ENCODE measurements at regions not wholly inside any gene's neighbourhood (a gene's known extent, or its start where the extent isn't known, plus 50 kb on each side); places are given as distances from the start of the nearest gene placed in this dataset.

GRCh38 chr2:220433131-220433530 is 805.7 kb downstream of the SLC4A3 start:
- Histone ChIP-seq H3K9me2 (replicated peaks; ENCODE audit: control insufficient read depth, low read length) (no peaks in the 10 kb centered on the region), H3K4me2 (ENCODE audit: low read length) (no peak overlapping the region)

GRCh38 chr2:220434385-220434784 is 807.0 kb downstream of the SLC4A3 start:
- no peaks in the 10 kb centered on the region for H3K27me3 ChIP-seq (ENCODE audit: control insufficient read depth, low read length)
- H3F3A ChIP-seq (ENCODE audit: control insufficient read depth, insufficient read depth): no peaks in the 10 kb centered on the region
- no peak overlapping the region for H3K4me2 ChIP-seq (ENCODE audit: low read length)
- no peaks in the 10 kb centered on the region for H3K36me3 ChIP-seq (ENCODE audit: control insufficient read depth, low read length)
- no peak for TF ChIP-seq EZH2phosphoT487 (IDR thresholded peaks at IDR 0.05; ENCODE audit: borderline replicate concordance, low read length)
- TF ChIP-seq CTCF (IDR thresholded peaks at IDR 0.05; ENCODE audit: low read depth, low read length, poor library complexity, severe bottlenecking): no peak
- no peak overlapping the region for H3K27ac ChIP-seq (ENCODE audit: low read depth, low read length)
- H3K9me3 ChIP-seq (ENCODE audit: control insufficient read depth, insufficient read depth, low read length): no peaks in the 10 kb centered on the region
- no peaks in the 10 kb centered on the region for H3K4me1 ChIP-seq (ENCODE audit: control insufficient read depth, low read length)
- H3K4me3 ChIP-seq (ENCODE audit: low read length): no peak overlapping the region
- H4K20me1 ChIP-seq (ENCODE audit: control insufficient read depth, insufficient read depth, low read depth, low read length): no peaks in the 10 kb centered on the region
- no peaks in the 10 kb centered on the region for H3K79me2 ChIP-seq (ENCODE audit: control insufficient read depth, low read length)
- no peaks in the 10 kb centered on the region for H3K9me2 ChIP-seq (replicated peaks; ENCODE audit: control insufficient read depth, low read length)

More at GRCh38 chr2:220433131-220433530, 805.7 kb downstream of the SLC4A3 start:
- no peaks in the 10 kb centered on the region for H3K36me3 ChIP-seq (ENCODE audit: control insufficient read depth, low read length)
- H3F3A ChIP-seq (ENCODE audit: control insufficient read depth, insufficient read depth): no peaks in the 10 kb centered on the region
- H3K27me3 ChIP-seq (ENCODE audit: control insufficient read depth, low read length): no peaks in the 10 kb centered on the region
- no peak for TF ChIP-seq EZH2phosphoT487 (IDR thresholded peaks at IDR 0.05; ENCODE audit: borderline replicate concordance, low read length)
- H3K9me3 ChIP-seq (ENCODE audit: control insufficient read depth, insufficient read depth, low read length): no peaks in the 10 kb centered on the region
- H3K4me3 ChIP-seq (ENCODE audit: low read length): no peak overlapping the region
- H4K20me1 ChIP-seq (ENCODE audit: control insufficient read depth, insufficient read depth, low read depth, low read length): no peaks in the 10 kb centered on the region
- H3K4me1 ChIP-seq (ENCODE audit: control insufficient read depth, low read length): no peaks in the 10 kb centered on the region
- H3K27ac ChIP-seq (ENCODE audit: low read depth, low read length): no peak overlapping the region
- H3K79me2 ChIP-seq (ENCODE audit: control insufficient read depth, low read length): no peaks in the 10 kb centered on the region

- Histone ChIP-seq H3F3A (ENCODE audit: control insufficient read depth, insufficient read depth) (no peaks in the 10 kb centered on the region), H3K36me3 (ENCODE audit: control insufficient read depth, low read length) (no peaks in the 10 kb centered on the region), H3K9me3 (ENCODE audit: control insufficient read depth, insufficient read depth, low read length) (no peaks in the 10 kb centered on the region), H4K20me1 (ENCODE audit: control insufficient read depth, insufficient read depth, low read depth, low read length) (no peaks in the 10 kb centered on the region), H3K4me3 (ENCODE audit: low read length) (no peak overlapping the region), H3K27me3 (ENCODE audit: control insufficient read depth, low read length) (no peaks in the 10 kb centered on the region), H3K79me2 (ENCODE audit: control insufficient read depth, low read length) (no peaks in the 10 kb centered on the region), H3K27ac (ENCODE audit: low read depth, low read length) (no peak overlapping the region), H3K4me1 (ENCODE audit: control insufficient read depth, low read length) (no peaks in the 10 kb centered on the region), H3K9me2 (replicated peaks; ENCODE audit: control insufficient read depth, low read length) (no peaks in the 10 kb centered on the region), H3K4me2 (ENCODE audit: low read length) (no peak overlapping the region)
- TF ChIP-seq EZH2phosphoT487 (IDR thresholded peaks at IDR 0.05; ENCODE audit: borderline replicate concordance, low read length) (no peak), CTCF (IDR thresholded peaks at IDR 0.05; ENCODE audit: low read depth, low read length, poor library complexity, severe bottlenecking) (no peak)
These were observed 810.5 kb downstream of the SLC4A3 start for GRCh38 chr2:220437938-220438337.

- Histone ChIP-seq H3K27ac (ENCODE audit: low read depth, low read length) (no peak overlapping the region), H3K27me3 (ENCODE audit: control insufficient read depth, low read length) (no peaks in the 10 kb centered on the region), H3K4me1 (ENCODE audit: control insufficient read depth, low read length) (no peaks in the 10 kb centered on the region), H3K4me3 (ENCODE audit: low read length) (no peak overlapping the region), H3K4me2 (ENCODE audit: low read length) (no peak overlapping the region), H3K9me3 (ENCODE audit: control insufficient read depth, insufficient read depth, low read length) (no peaks in the 10 kb centered on the region), H3K9me2 (replicated peaks; ENCODE audit: control insufficient read depth, low read length) (no peaks in the 10 kb centered on the region), H3K36me3 (ENCODE audit: control insufficient read depth, low read length) (no peaks in the 10 kb centered on the region), H4K20me1 (ENCODE audit: control insufficient read depth, insufficient read depth, low read depth, low read length) (no peaks in the 10 kb centered on the region), H3K79me2 (ENCODE audit: control insufficient read depth, low read length) (no peaks in the 10 kb centered on the region), H3F3A (ENCODE audit: control insufficient read depth, insufficient read depth) (no peaks in the 10 kb centered on the region)
- no peak for TF ChIP-seq EZH2phosphoT487 (IDR thresholded peaks at IDR 0.05; ENCODE audit: borderline replicate concordance, low read length)
- TF ChIP-seq CTCF (IDR thresholded peaks at IDR 0.05; ENCODE audit: low read depth, low read length, poor library complexity, severe bottlenecking): no peak
These were observed 813.3 kb downstream of the SLC4A3 start for GRCh38 chr2:220440731-220441130.
